Thyroid gland (tissue), 4 donors: ENCODE measurements at regions not wholly inside any gene's neighbourhood (a gene's known extent, or its start where the extent isn't known, plus 50 kb on each side); places are given as distances from the start of the nearest gene placed in this dataset.

Source experiments
- CTCF ChIP-seq, 6 experiments: fragments of 200-600 bp in 3 of 6; fragments of 450-650 bp in 3 of 6; sonication (generic) in 3 of 6; IDR thresholded peaks; one replicate each; pipeline ENCODE4 v1.5.1; 2016 to 2019; ENCODE audit warnings: antibody characterized with exemption in 6 of 6, mild to moderate bottlenecking in 2 of 6, inconsistent platforms in 1 of 6, moderate library complexity in 1 of 6
- POLR2A ChIP-seq, 2 donors: fragments of 450-650 bp; IDR thresholded peaks; one replicate each; pipeline ENCODE4 v1.6.1; 2017; ENCODE audit warnings: antibody characterized with exemption in 2 of 2, mild to moderate bottlenecking in 2 of 2, moderate library complexity in 1 of 2

- TF ChIP-seq CTCF (IDR thresholded peaks at IDR 0.05) (no peak), POLR2A (IDR thresholded peaks at IDR 0.05) (no peak)
Observed at GRCh38 chr3:23146163-23146562, 57.0 kb upstream of the UBE2E2 start.
